GM18861 (cell line): ENCODE measurements at regions not wholly inside any gene's neighbourhood (a gene's known extent, or its start where the extent isn't known, plus 50 kb on each side); places are given as distances from the start of the nearest gene placed in this dataset.

Source experiments
- ATAC-seq: cut with Tn5 transposase; IDR thresholded peaks from one replicate; pipeline ENCODE4 v1.9.1; 2021; ENCODE audit not compliant: unreplicated experiment

DNA sequence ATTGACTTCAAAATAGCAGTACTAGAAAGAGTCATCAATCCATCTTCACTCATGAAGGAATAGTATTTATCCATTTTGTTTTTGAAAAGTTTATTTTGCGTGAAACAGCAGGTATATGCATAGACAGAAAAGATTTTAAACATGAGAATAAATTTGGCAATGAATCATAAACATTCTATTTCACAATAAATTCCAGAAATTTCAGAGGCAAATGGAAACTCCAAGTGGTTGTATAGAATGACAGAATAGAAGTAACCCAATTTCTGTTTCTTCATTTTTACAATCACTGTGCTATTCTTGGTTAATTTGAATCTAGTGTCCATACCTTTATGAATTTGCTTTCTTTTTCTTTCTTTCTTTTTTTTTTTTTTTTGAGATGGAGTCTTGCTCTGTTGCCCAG is 173.0 kb upstream of the ECI2 start:
- ATAC-seq, result no peak

DNA sequence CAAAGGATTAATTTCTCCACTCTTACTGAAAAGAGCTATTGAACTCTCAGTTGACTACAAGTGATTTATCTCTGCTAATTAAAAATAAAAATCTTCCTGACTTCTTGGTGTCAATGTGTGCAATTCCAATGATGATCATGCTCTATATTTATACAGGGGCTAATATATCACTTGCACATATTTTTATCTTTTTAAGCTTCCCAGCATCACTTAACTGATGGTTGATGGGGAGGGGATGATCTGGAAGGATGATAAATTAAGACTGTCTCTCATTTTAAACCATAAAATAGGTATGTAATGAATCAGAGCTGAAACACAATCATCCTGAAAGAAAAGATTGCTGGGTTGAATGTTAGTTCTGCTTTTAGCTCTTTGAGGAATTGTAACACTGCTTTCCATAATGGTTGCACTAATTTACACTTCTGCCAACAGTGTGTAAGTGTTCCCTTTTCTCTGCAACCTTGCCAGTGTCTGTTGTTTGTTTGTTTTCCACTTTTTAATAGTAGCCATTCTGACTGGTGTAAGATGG is 169.6 kb upstream of the ECI2 start:
- no peak for ATAC-seq

DNA sequence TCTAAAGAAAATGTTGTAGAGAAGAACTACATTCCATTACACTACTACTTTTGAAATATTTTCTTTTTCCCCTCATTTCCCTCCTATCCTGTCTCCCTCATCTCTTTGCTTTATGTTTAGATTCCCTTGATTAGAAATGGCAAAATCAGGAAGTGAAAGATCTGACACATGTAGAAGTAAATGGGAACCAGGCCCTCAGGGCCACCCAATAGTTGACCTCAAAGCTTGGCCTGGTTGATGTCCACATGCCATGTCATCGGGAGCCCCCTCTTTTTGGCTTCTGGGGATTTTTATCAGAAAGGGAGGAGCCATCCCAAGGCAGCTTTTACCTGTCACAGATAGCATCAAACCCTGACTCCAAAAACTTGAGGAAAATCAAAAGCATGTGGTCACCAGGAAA is 168.3 kb upstream of the ECI2 start:
- ATAC-seq, result no peak

DNA sequence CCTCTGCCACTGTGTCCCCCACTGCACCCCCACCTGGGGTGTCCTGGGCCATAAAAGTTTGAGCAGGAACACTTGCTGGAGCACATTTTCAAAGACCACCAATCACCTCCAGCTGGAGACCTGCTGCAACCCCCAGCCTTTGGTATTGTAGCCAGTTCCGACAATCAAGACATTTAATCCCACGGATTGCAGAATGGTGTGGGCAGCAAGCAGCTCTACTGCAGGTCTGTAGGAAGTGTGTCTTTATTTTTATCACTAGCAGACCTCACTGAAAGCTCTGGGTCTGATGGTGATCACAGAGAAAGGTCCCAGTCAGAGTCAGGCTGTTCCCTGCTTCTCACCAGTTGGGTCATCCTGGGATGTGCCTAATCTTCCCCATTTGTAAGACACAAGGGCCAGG is 167.1 kb upstream of the ECI2 start:
- no peak for ATAC-seq

DNA sequence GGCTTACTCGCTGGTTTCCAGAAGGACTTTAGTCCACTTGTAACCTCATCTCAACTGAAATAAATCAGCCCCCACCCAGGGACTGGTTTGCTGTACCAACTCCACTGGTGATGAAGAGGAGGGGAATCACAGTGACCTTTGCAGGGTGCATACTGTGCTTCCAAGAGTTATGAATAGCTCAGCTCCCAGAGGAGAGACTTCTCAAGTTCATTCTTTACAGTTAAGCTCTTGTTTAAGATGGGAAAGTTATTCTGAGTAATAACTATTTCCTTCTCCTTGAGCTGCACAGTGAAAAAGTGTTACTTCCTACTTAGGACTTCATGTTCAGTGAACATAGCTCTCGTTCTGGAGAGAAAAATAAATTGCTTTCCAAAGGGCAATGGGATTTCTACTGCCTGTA is 166.5 kb upstream of the ECI2 start:
- ATAC-seq, result no peak

DNA sequence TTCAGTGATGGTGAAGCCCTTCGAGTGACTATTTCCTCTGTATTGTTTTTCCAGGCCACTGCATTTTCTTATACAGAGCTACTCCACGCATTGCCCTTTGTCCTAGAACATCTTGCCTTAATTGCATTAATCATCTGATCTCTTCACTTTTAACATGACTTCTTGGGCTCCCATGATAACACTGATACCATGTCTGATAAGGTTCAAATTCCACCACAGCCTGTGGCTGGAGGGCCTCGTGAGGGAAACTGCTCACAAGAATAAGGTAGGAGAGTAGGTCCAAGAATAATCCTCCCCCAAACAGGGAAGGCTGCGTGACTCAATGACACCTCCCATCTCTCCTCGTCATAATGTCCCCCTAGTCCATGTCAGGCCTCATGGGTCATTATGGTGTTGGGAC is 165.5 kb upstream of the ECI2 start:
- ATAC-seq, result no peak

DNA sequence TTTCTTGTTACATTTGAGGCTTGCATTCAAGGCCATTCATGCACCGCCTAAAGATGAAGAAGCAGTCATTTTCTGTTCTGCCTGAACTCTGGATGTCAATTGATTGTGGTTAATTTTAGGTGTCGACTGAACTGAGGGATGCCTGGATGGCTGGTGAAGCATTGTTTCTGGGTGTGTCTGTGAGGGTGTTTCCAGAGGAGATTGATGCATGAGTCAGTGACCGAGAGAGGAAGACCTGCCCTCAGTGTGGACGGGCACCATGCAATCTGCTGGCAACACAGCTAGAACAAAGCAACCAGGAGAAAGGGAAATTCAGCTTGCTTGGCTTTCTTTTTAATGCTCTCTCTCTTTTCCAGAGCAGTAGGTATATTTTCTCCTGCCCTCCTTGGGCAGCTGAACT is 164.1 kb upstream of the ECI2 start:
- no peak for ATAC-seq

DNA sequence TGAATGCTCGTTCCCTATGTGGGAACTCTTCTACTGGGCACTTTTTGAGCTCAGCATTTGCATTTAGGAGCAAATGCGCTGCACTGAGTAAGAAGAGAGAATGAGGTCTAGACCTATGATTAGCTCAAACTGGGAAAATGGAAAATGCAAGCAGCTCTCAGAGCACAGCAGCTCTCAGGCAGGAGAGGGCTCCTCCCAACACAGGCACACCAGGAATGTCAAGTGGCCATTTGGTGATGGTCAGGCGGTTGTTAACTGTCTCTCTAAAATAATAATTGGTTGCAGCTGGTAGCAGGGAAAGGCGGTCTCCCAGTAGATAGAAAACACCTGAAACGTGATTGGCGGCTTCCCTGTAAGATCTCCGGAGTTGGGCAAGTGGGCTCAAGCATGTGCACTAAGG is 162.0 kb upstream of the ECI2 start:
- ATAC-seq, result no peak

DNA sequence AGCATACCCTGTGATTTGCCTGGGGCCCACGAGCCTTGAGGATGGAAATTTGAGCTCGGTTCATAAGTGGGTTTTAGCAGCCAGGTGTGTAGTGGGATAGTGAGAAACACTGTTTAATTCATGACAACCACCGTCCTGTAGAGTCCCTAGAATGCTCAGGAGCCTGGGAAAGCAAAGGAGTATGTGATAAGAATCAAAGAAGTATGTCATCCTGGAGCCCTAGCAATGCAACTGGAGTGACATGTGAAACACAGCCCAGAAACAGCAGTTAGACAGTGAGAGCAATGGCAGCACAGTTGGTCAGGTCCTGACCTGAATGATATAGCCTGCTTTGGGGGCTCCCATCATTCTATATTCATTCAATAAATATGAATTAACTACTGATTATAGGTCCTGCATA is 161.2 kb upstream of the ECI2 start:
- ATAC-seq, result no peak

DNA sequence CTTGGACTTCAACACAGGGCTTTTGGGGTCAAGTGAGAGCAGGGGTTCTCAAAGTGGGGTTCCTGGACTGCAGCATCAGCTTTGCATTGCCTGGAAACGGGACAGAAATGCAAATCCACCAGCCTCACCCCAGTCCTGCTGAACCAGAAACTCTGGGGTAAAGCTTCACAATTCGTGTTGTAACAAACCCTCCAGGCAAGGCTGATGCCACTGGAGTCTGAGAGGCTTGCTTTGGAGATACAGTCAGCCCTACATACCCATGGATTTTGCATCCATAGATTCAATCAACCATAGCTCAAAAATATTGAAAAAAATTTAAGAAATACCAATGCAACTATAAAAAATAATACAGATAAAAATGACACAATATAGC is 160.4 kb upstream of the ECI2 start:
- ATAC-seq, result no peak

DNA sequence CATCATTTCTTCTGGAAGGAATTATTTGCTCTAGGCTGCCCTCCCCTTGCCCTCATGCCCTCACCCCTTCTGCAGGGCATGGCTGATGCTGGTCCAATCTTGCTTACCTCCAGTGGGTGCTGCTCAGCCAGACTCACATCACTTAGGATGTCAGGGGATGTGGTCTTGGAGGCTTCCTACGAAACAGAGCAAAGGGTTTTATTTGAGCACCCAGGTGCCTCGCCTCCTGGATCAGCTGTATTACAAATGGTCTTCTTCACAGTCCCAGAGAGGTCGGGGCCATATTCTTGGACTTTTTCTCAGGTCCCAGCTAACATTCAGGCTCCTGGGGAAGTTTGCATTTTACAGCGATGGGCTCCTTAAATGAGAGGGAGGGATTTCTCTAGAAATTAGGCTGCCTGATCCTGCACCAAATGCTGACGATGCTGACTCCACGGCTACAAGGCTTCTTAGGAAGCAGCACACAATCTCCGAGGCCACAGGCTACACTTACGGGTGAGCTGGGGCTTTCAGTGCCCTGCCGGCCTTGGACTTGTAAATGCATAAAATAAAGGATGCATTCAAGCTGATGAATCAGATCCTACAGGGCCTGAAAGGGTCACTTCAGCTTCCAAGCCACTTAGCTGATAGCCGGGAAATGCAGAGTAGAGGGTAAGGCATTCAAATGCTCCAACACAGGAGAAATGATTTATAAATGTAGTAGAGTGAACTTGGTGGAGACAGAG is 159.8 kb upstream of the ECI2 start:
- no peak for ATAC-seq

DNA sequence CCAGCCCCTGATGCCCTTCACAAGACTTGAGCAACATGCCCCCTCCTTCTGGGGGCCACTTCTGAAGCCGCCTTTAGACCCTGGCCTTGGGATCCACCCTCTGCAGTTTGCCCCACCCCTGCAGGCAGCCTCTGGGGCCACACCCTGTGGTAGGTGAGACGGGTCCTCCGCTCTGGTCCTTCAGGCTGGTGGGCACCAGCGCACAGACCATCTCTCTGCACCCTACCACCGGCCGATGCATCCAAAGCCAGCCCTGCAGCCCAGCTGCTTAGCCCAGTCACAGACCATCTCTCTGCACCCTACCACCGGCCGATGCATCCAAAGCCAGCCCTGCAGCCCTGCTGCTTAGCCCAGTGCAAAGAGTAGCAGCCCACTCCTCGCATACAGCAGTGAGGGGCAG is 159.3 kb upstream of the ECI2 start:
- ATAC-seq, result no peak

DNA sequence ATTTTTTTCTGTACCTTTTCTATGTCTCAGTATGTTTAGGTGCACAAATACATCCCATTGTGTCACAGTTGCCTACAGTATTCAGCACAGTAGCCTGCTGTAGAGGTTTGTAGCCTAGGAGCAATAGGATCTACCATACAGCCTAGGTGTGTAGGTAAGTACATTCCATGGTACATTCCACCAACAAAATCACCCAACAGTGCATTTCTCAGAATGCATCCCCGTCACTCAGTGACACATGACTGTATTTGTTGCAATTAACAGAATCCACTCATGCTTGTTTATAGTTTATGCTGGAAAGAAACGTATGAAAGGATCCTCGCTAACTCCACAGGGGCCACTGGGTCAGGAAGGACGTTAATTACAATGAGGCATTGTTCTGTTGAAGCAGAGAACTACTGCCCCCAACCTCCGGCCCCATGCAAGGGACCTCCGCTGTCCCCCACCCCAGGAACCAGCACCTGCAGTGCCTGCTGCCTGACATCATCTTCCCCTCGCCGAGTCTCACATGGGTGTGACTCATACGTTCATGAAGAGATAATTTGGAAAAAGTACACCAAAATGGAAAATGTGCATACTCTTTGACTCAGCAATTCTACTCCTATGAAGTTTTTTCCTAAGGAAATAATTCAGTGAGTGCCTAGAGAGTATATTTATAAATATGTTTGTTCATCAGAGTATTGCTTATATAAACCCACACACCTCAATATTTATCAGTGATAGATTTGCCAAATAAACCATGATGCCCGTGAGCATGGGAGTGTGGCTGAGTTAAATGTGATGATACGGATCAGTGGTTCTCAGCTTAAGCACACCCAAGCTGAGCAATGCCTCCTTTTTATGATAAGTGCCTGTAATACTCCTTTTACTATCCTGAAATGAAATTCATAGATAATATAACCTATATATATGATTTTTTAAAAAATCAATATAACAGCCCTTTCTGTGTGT is 156.4 kb upstream of the ECI2 start:
- ATAC-seq, result no peak

DNA sequence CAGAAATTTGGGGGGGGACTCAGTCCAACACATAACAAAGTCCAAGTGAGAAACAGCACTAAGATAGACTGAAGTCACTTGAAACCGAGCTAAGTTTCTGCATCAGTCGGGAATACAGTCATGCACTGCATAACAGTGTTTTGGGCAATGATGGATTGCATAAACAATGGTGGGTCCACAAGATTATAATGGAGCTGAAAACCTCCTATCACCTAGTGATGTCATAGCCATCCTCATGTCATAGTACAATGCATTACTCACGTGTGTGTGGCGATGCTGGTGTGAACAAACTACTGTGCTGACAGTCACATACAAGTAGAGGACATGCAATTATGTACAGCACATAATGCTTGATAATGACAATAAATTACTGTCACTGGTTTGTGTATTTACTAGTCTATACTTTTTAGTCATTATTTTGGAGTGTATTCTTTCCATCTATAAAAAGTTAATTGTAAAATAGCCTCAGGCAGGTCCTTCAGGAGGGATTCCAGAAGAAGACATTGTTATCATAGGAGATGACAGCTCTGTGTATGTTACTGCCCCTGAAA is 154.5 kb upstream of the ECI2 start:
- ATAC-seq, result no peak

DNA sequence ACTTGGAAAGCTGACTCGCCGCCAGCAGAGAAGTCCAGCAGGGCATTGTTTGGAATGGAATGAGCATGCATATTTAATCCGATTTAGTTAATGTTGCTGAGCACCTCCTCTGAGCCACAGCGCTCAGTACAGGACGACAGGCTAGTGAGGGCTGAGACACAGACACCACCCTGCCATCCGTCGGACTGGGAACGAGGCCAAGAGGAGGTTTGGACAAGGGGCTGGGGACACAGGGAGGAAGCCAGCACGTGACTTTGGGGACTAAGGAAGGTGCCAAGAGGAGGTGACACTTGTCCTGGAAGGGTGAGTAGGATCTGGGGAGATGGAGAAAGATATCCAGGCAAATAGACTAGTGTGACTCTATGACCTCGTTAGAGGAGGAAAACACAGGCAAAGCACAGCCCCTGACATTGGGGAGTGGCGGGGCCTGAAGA is 152.5 kb upstream of the ECI2 start:
- no peak for ATAC-seq

DNA sequence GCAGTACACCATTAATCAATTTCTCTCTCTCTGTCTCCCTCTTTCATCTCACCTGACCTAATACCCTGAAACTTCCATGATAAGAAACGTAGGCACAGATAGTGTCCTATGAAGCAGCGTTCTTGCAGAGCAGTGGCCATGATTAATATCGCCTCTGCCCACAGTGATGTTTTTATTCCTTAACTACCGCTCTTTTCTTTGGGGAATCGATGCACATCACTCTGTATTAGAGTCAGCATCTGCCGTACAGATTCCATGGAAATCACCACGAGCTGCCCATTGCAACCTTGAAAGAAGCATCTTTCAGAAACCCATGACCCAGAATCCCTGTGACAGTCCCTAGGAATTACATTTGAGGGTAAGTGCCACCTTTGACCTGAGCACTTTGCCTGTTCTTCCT is 152.0 kb upstream of the ECI2 start:
- no peak for ATAC-seq

DNA sequence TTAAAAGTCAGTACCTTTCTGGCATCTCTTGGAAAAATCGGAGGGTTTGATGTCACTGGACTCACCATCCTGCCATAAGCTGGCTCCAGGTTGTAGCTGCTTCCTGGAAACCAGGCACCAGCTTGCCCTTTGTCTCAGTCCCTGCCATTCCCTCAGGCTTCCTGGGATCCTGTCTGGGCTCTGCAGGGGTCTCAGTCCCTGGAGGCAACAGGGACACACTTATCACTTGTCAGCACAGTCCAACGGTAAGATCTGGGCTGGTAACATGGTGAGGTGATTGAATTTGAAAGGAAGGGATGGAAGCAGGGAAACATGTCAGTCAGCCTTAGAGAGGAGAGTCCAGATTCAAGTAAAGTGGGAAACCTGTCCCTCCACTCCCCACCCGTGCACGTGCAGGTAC is 147.6 kb upstream of the ECI2 start:
- ATAC-seq, result no peak

DNA sequence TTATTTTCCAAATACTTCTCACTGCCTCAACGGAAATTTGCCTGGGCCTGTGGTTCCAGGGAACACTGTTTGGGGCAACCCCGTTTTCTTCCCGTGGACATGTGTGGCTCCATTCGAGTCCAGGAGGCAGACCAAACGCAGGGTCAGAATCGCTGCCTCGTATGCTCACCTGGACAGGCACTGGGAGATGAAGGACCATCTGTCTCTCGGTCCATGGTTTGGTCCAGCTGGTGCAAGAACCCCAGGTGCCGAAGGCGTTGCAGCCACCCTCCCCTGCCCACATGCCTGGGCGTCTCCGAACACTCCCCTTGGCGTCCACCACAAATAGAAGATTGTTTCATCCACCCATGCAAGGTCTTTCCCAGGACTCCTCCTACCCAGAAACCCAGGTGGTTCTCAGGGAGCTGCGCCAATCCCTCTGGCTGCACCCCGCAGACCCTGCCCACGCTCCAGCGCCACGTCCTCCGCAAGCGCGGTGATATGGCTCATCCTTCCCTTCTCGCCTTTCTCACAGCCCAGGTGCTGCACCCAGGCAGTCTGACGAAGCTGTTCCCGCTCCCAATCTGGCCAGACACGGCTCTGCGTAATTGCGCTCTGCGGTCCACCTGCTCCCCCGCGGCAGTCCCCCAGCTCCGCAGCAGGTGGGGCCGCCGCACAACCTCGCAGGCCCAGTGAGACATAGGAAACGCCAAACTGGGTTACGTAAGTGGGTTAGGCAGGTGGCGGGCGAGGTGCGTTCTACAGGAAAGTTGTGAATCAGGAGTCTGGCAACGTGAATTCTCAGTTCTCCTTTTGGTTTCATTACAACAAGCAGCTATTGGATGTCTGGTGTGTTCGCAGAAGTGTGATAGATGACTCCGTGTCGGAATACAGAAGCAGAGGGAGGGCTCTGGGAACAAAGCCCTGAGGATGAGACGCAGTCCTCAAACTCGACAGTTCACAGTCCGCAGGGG is 146.2 kb upstream of the ECI2 start:
- peak; percentile 79 for ATAC-seq

DNA sequence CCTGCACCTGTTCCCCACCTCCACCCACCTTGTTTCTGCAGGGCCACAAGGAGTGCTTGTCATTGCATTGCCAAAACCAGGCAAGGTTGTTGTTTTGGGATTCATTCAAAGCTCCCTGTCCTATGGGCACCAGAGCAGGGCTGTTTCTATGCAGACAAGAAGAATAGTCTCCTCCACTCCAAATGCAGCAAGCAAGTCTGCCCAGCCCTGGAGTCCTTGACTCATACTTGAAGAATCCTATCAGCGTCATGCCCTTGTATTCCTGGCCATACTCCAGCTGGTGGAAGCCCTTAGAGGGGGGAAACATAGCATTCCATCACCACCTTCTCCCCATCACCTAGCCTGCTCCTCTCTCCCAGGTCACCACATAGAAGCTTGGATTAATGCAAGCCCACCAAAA is 145.3 kb upstream of the ECI2 start:
- no peak for ATAC-seq

DNA sequence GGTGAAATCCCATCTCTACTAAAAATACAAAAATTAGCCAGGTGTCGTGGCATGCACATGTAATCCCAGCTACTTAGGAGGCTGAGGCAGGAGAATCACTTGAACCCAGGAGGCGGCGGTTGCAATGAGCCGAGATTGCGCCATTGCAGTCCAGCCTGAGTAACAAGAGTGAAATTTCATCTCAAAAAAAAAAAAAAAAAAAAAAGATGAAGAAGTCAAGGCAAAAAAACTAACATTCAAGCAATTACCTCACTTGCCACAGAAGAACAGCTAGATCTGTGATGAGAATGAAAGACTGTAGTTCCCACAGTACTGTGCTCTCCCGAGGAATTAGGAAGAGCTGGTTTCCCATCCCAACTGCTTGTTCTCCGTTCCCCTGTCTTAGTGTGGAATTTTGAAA is 144.7 kb upstream of the ECI2 start:
- ATAC-seq, result no peak
